K562 (cell line): ENCODE measurements at regions not wholly inside any gene's neighbourhood (a gene's known extent, or its start where the extent isn't known, plus 50 kb on each side); places are given as distances from the start of the nearest gene placed in this dataset.

Source experiments
- ATAC-seq: fragments of 200-7000 bp; cut with Tn5 transposase; 3 replicates; pipeline ENCODE4 v1.9.1; 2020; ENCODE audit warnings: moderate library complexity
- BruUV-seq: library from RNA; stranded (reverse); fragments of 400-500 nt; replicated peaks from 2 replicates; lab custom pipeline; 2021; lab: Mats Ljungman, UMichigan
- CTCF ChIA-PET: fragments of 300-600 bp; formaldehyde crosslinking; extraction: SDS; loops from one replicate; lab custom pipeline; 2021; ENCODE audit warnings: low intra/inter-chr PET ratio; lab: Yijun Ruan, JAX
- POLR2A ChIA-PET: fragments of 300-600, 350-650 bp; sonication (Branson Sonifier 250); formaldehyde crosslinking; extraction: SDS; loops from one replicate; lab custom pipeline; 2021; ENCODE audit warnings: antibody characterized with exemption, inconsistent platforms; lab: Yijun Ruan, JAX
- DNase-seq, 4 experiments: peaks; one replicate each; pipeline versions ENCODE4 v3.0.0 to v3.0.0-alpha.2; 2011 to 2018; ENCODE audit warnings: low spot score in 3 of 4, mixed read lengths in 3 of 4; ENCODE audit errors: extremely low read depth in 1 of 4
- FAIRE-seq: peaks from 2 replicates; lab custom pipeline; 2011; peaks lifted over from hg19 to GRCh38; lab: Jason Lieb, UNC
- H2AFZ ChIP-seq: 2 replicates; pipeline ENCODE4 v1.6.0; 2011; ENCODE audit warnings: low read depth, low read length, control low read depth, inconsistent platforms
- H3K27ac ChIP-seq: fragments of 200-600 bp; 3 replicates; pipeline ENCODE4 v1.8.0; 2011; ENCODE audit warnings: low read depth, mild to moderate bottlenecking, control low read depth, inconsistent platforms, low read length, moderate library complexity, mixed read lengths; ENCODE audit errors: extremely low read depth
- H3K27me3 ChIP-seq, 2 experiments: fragments of 300-600 bp in 1 of 2; 2 replicates in 1 of 2; 3 replicates in 1 of 2; pipeline versions ENCODE4 v1.6.0 to v1.8.0; 2011; ENCODE audit warnings: inconsistent platforms in 2 of 2, low read length in 2 of 2, mild to moderate bottlenecking in 1 of 2, mixed read lengths in 1 of 2, moderate library complexity in 1 of 2; ENCODE audit not compliant: control insufficient read depth in 2 of 2, insufficient read depth in 2 of 2
- H3K36me3 ChIP-seq: fragments of 300-600 bp; 3 replicates; pipeline ENCODE4 v1.8.0; 2011; ENCODE audit warnings: mild to moderate bottlenecking, low read length, inconsistent platforms; ENCODE audit not compliant: control insufficient read depth, insufficient read depth
- H3K4me1 ChIP-seq, 2 experiments: fragments of 200-600 bp in 1 of 2; replicated peaks in 1 of 2; 2 replicates in 1 of 2; 3 replicates in 1 of 2; pipeline versions ENCODE4 v1.5.1 to v1.8.0; 2011; ENCODE audit warnings: inconsistent platforms in 2 of 2, low read length in 2 of 2, mild to moderate bottlenecking in 1 of 2, mixed read lengths in 1 of 2, moderate library complexity in 1 of 2; ENCODE audit not compliant: control insufficient read depth in 2 of 2, insufficient read depth in 2 of 2
- H3K4me2 ChIP-seq: 2 replicates; pipeline ENCODE4 v1.6.1; 2011; ENCODE audit warnings: low read length, control low read depth, inconsistent platforms, mixed read lengths; ENCODE audit not compliant: insufficient read depth
- H3K4me3 ChIP-seq: fragments of 200-600 bp; sonication (generic), shearing (Covaris generic); 2 replicates; pipeline ENCODE4 v1.5.1; 2016; ENCODE audit warnings: control low read depth, inconsistent platforms
- H3K79me2 ChIP-seq: fragments of 200-600 bp; 3 replicates; pipeline ENCODE4 v1.8.0; 2011; ENCODE audit warnings: low read length, inconsistent platforms; ENCODE audit not compliant: control insufficient read depth, insufficient read depth
- H3K9ac ChIP-seq, 2 experiments: 2 replicates each; pipeline versions ENCODE4 v1.6.0 to v1.6.1; 2011; ENCODE audit warnings: low read depth in 2 of 2, low read length in 2 of 2, control low read depth in 1 of 2, inconsistent platforms in 1 of 2, mild to moderate bottlenecking in 1 of 2, mixed read lengths in 1 of 2; ENCODE audit not compliant: insufficient read depth in 1 of 2
- H3K9me1 ChIP-seq: one replicate; pipeline ENCODE4 v1.6.0; 2011; ENCODE audit warnings: inconsistent platforms, mild to moderate bottlenecking, low read length, moderate library complexity; ENCODE audit not compliant: control insufficient read depth, insufficient read depth
- H3K9me3 ChIP-seq: replicated peaks from 2 replicates; pipeline ENCODE4 v1.5.1; 2011; ENCODE audit warnings: low read depth, low read length, inconsistent platforms; ENCODE audit not compliant: control insufficient read depth, insufficient read depth
- H4K20me1 ChIP-seq: replicated peaks from 2 replicates; pipeline ENCODE4 v1.6.1; 2011; ENCODE audit warnings: low read length, inconsistent platforms, mixed read lengths; ENCODE audit not compliant: control insufficient read depth, insufficient read depth
- HMGN3 ChIP-seq: IDR thresholded peaks from 2 replicates; pipeline ENCODE4 v1.6.1; 2011; ENCODE audit warnings: borderline replicate concordance, low read depth, mild to moderate bottlenecking, mixed read lengths, low read length; ENCODE audit not compliant: insufficient read length; ENCODE audit errors: extremely low read depth
- JUND ChIP-seq, 2 experiments: IDR thresholded peaks; 2 replicates in 1 of 2; 3 replicates in 1 of 2; pipeline ENCODE4 v1.6.1; 2011; ENCODE audit warnings: borderline replicate concordance in 2 of 2, low read depth in 2 of 2, low read length in 2 of 2, improper control_type of control experiment in 1 of 2, missing biosample characterization in 1 of 2, missing genetic modification characterization in 1 of 2, missing genetic modification reagents in 1 of 2
- MCM2 ChIP-seq: fragments of 450-650 bp; IDR thresholded peaks from 2 replicates; pipeline ENCODE4 v1.6.1; 2017; ENCODE audit warnings: low read depth, mild to moderate bottlenecking
- NR2C1 ChIP-seq, 2 experiments: fragments of 450-650 bp; IDR thresholded peaks; 2 replicates each; pipeline ENCODE4 v1.6.1; 2017; ENCODE audit warnings: mild to moderate bottlenecking in 2 of 2, antibody characterized with exemption in 1 of 2, inconsistent platforms in 1 of 2, missing compliant biosample characterization in 1 of 2, missing genetic modification characterization in 1 of 2
- RFX5 ChIP-seq: IDR thresholded peaks from 2 replicates; pipeline ENCODE4 v1.6.1; 2011; ENCODE audit warnings: low read depth, mild to moderate bottlenecking, improper control_type of control experiment, low read length
- TOE1 ChIP-seq, 2 experiments: fragments of 450-650 bp in 1 of 2; sonication (generic) in 1 of 2; formaldehyde crosslinking in 1 of 2; IDR thresholded peaks; 2 replicates each; pipeline versions ENCODE4 v1.7.1 to v1.8.0; 2016 to 2022; ENCODE audit warnings: borderline replicate concordance in 2 of 2, mild to moderate bottlenecking in 2 of 2, antibody characterized with exemption in 1 of 2, inconsistent platforms in 1 of 2, low read depth in 1 of 2, missing genetic modification reagents in 1 of 2, moderate library complexity in 1 of 2
- ZBTB9 ChIP-seq: fragments of 450-650 bp; formaldehyde crosslinking; IDR thresholded peaks from 2 replicates; pipeline ENCODE4 v1.4.0; 2020; ENCODE audit warnings: mild to moderate bottlenecking, moderate library complexity
- ZNF239 ChIP-seq: fragments of 250-450 bp; sonication (Bioruptor Pico); IDR thresholded peaks from 2 replicates; pipeline ENCODE4 v1.4.0; 2020; ENCODE audit warnings: mild to moderate bottlenecking
- WGBS: fragments of 100-300 bp; shearing (Covaris generic); methylation state at CpG from one replicate; pipeline ENCODE4 v1.1.6; 2016; ENCODE audit warnings: low coverage, mixed read lengths; ENCODE audit not compliant: insufficient coverage; ENCODE audit errors: missing lambda C conversion rate; 5-methylcytosine and 5-hydroxymethylcytosine counted together
- in situ Hi-C: fragments of 300-500 bp; cut with MboI; formaldehyde crosslinking; loops from 4 replicates; pipeline ENCODE4 v1.15.0; 2018; ENCODE audit warnings: inconsistent platforms, mixed read lengths
- intact Hi-C: fragments of 100-400 bp; cut with micrococcal nuclease; formaldehyde crosslinking; loops from 2 replicates; pipeline ENCODE4 v1.14.2; 2022

- Histone ChIP-seq H3K79me2 (no peaks in the 10 kb centered on the region), H3K4me3 (no peak overlapping the region), H3K27me3 (no peaks in the 10 kb centered on the region), H3K36me3 (no peaks in the 10 kb centered on the region), H3K4me1 (no peaks in the 10 kb centered on the region), H3K9me3 (no peaks in the 10 kb centered on the region), H3K9me1 (no peaks in the 10 kb centered on the region), H3K9ac (no peak overlapping the region), H3K27ac (no peak overlapping the region), H4K20me1 (no peaks in the 10 kb centered on the region), H2AFZ (no peak overlapping the region), H3K4me2 (no peak overlapping the region)
- no peak for TF ChIP-seq TOE1 (IDR thresholded peaks at IDR 0.05; ENCODE audit: borderline replicate concordance)
- TF ChIP-seq TOE1 (CRISPR knock-in tag; IDR thresholded peaks at IDR 0.05; ENCODE audit: borderline replicate concordance, low read depth), result no peak
- no peak for TF ChIP-seq RFX5
- TF ChIP-seq ZNF239 (CRISPR knock-in tag), result no peak
- TF ChIP-seq HMGN3, result no peak
- no peak for TF ChIP-seq JUND (IDR thresholded peaks at IDR 0.05; ENCODE audit: borderline replicate concordance, low read depth, low read length)
- no peak for TF ChIP-seq JUND (tag; IDR thresholded peaks at IDR 0.05; ENCODE audit: borderline replicate concordance, low read depth, low read length)
- no peak for TF ChIP-seq MCM2
- TF ChIP-seq ZBTB9, result no peak
- TF ChIP-seq NR2C1 (IDR thresholded peaks at IDR 0.05), result no peak
- TF ChIP-seq NR2C1 (tag; IDR thresholded peaks at IDR 0.05), result no peak
- FAIRE-seq (no peak), ATAC-seq (no peak), DNase-seq (no peak)
- BruUV-seq, result no TSS peak
- ChIA-PET CTCF (no interaction called here), POLR2A (no interaction called here)
- intact Hi-C loops (no loop called here), in situ Hi-C loops (no loop called here)
- WGBS, result 0% methylated on average over 2 of the region's 2 CpGs
Measured at GRCh38 chr17:13735861-13736260, 134.1 kb upstream of the HS3ST3A1 start.
